ENCODE measurements at regions not wholly inside any gene's neighbourhood (a gene's known extent, or its start where the extent isn't known, plus 50 kb on each side); places are given as distances from the start of the nearest gene placed in this dataset.

GRCh38 chr2:13102397-13103063 is 385.8 kb downstream of the TRIB2 start:
- 73% methylated on average over 4 of the region's 4 CpGs for WGBS (ENCODE audit: insufficient coverage)
- ATAC-seq, result no peak

GRCh38 chr2:13103151-13103550 is 386.4 kb downstream of the TRIB2 start:
- Histone ChIP-seq H3K27ac (ENCODE audit: low read length) (no peak overlapping the region), H3K4me3 (ENCODE audit: low read length) (no peak overlapping the region), H3K27me3 (ENCODE audit: control insufficient read depth, insufficient read depth, low read length) (no peaks in the 10 kb centered on the region), H3K4me1 (ENCODE audit: control insufficient read depth, insufficient read depth, low read length) (no peaks in the 10 kb centered on the region), H3K36me3 (ENCODE audit: control insufficient read depth, insufficient read depth, low read length) (no peaks in the 10 kb centered on the region), H3K9me3 (ENCODE audit: control insufficient read depth, insufficient read depth, low read length) (no peaks in the 10 kb centered on the region)
- intact Hi-C loops (cut with micrococcal nuclease), result no loop called here
- H3K9me3 Mint-ChIP-seq, result peaks cover 0 to 2% of the 10 kb centered on the region in 2 donors
- no peaks in the 10 kb centered on the region for H3K4me1 Mint-ChIP-seq
- H3K27ac Mint-ChIP-seq, result no peak overlapping the region
- H3K4me3 Mint-ChIP-seq, result no peak overlapping the region
- no peaks in the 10 kb centered on the region for H3K36me3 Mint-ChIP-seq
- TF ChIP-seq CTCF (IDR thresholded peaks at IDR 0.05), result no peak
- peaks cover 20 to 43% of the 10 kb centered on the region in 2 donors for H3K27me3 Mint-ChIP-seq (ENCODE audit: low read depth in 2 of 2)
- ATAC-seq (no peak), DNase-seq (no peak)
- 100% methylated on average over 1 of the region's 1 CpG for WGBS (ENCODE audit: insufficient coverage)

More at GRCh38 chr2:13102397-13103063, 385.8 kb downstream of the TRIB2 start:
- no peak overlapping the region for H3K27ac ChIP-seq (ENCODE audit: low read length)
- Mint-ChIP-seq H3K27me3 (ENCODE audit: low read depth in 2 of 2) (peaks cover 20 to 49% of the 10 kb centered on the region in 2 donors), H3K27ac (no peak overlapping the region), H3K4me1 (no peaks in the 10 kb centered on the region), H3K36me3 (no peaks in the 10 kb centered on the region), H3K4me3 (no peak overlapping the region), H3K9me3 (peaks cover 0 to 2% of the 10 kb centered on the region in 2 donors)
- intact Hi-C loops (cut with micrococcal nuclease), result no loop called here
- no peaks in the 10 kb centered on the region for H3K9me3 ChIP-seq (ENCODE audit: control insufficient read depth, insufficient read depth, low read length)
- DNase-seq, result no peak
- H3K4me3 ChIP-seq (ENCODE audit: low read length), result no peak overlapping the region
- H3K36me3 ChIP-seq (ENCODE audit: control insufficient read depth, insufficient read depth, low read length), result no peaks in the 10 kb centered on the region
- no peaks in the 10 kb centered on the region for H3K27me3 ChIP-seq (ENCODE audit: control insufficient read depth, insufficient read depth, low read length)
- no peak for TF ChIP-seq CTCF (IDR thresholded peaks at IDR 0.05)
- H3K4me1 ChIP-seq (ENCODE audit: control insufficient read depth, insufficient read depth, low read length), result no peaks in the 10 kb centered on the region

DNA sequence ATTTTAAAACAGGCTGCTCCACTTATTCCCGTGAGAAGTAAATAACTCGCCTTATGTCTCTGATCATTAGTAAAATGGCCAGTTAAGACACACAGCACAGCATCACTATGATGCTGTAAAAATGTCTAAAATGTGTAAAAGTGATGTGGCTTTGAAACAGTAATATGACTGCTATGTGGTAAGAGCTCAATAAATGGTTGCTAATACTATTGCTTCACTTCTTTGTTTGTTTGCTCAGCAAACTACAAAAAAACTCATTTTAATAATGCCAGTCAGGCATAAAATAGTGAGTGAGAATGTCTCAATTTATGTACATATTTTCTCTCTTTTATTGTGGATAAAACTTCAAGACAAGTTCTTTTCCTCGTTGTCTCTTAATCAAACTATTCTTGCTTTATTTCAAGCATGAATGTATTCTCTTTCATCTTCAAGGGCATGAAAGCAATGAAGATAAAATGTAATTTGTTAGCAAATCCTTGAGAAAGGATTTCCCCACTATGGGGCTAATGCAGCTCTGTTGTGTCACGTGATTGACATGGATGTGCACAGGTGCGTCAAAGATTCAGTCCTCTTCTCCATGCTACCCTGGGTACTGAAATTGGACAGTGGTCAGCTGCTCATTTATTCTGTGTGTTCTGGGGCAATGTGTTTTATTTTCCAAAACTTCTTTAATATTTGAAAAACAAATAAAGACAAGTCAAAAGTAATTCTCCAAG is 387.2 kb downstream of the TRIB2 start:
- no peak for TF ChIP-seq CTCF (IDR thresholded peaks at IDR 0.05)
- Histone ChIP-seq H3K36me3 (ENCODE audit: control insufficient read depth, insufficient read depth, low read length) (no peaks in the 10 kb centered on the region), H3K27me3 (ENCODE audit: control insufficient read depth, insufficient read depth, low read length) (no peaks in the 10 kb centered on the region), H3K27ac (ENCODE audit: low read length) (no peak overlapping the region), H3K9me3 (ENCODE audit: control insufficient read depth, insufficient read depth, low read length) (no peaks in the 10 kb centered on the region), H3K4me1 (ENCODE audit: control insufficient read depth, insufficient read depth, low read length) (no peaks in the 10 kb centered on the region), H3K4me3 (ENCODE audit: low read length) (no peak overlapping the region)
- Mint-ChIP-seq H3K9me3 (peaks cover 0 to 2% of the 10 kb centered on the region in 2 donors), H3K36me3 (no peaks in the 10 kb centered on the region), H3K27ac (no peak overlapping the region), H3K27me3 (ENCODE audit: low read depth in 2 of 2) (peaks cover 18 to 35% of the 10 kb centered on the region in 2 donors), H3K4me3 (no peak overlapping the region), H3K4me1 (no peaks in the 10 kb centered on the region)
- no peak for ATAC-seq
- 51% methylated on average over 4 of the region's 5 CpGs for WGBS (ENCODE audit: insufficient coverage)
- intact Hi-C loops (cut with micrococcal nuclease), result no loop called here
- DNase-seq, result no peak

Measured in natural killer cell (primary cell).